Prostate gland (tissue), 2 donors: ENCODE measurements at regions not wholly inside any gene's neighbourhood (a gene's known extent, or its start where the extent isn't known, plus 50 kb on each side); places are given as distances from the start of the nearest gene placed in this dataset.

Source experiments
- DNase-seq: peaks from one replicate; pipeline ENCODE4 v3.0.0-alpha.2; 2019; ENCODE audit warnings: low spot score
- H3K27ac ChIP-seq, 2 donors: fragments of 200-600 bp; sonication (generic); 2 replicates each; pipeline ENCODE4 v1.5.1; 2017 to 2019
- H3K27me3 ChIP-seq: fragments of 200-600 bp; sonication (generic); replicated peaks from 2 replicates; pipeline ENCODE4 v1.5.1; 2019; ENCODE audit not compliant: insufficient read depth
- H3K36me3 ChIP-seq, 2 donors: fragments of 200-600 bp; sonication (generic); 1 replicate in 1 of 2; 2 replicates in 1 of 2; pipeline versions ENCODE4 v1.5.1 to v1.8.1; 2017 to 2019
- H3K4me1 ChIP-seq: fragments of 200-600 bp; sonication (generic); replicated peaks from 2 replicates; pipeline ENCODE4 v1.5.1; 2019
- H3K4me3 ChIP-seq, 2 donors: fragments of 200-600 bp; sonication (generic); 2 replicates each; pipeline ENCODE4 v1.5.1; 2017 to 2019
- H3K9me3 ChIP-seq: fragments of 200-600 bp; sonication (generic); 2 replicates; pipeline ENCODE4 v1.5.1; 2017
- POLR2A ChIP-seq: fragments of 450-650 bp; IDR thresholded peaks from one replicate; pipeline ENCODE4 v1.6.1; 2016; ENCODE audit warnings: antibody characterized with exemption, mild to moderate bottlenecking
- POLR2AphosphoS5 ChIP-seq: sonication (generic); formaldehyde crosslinking; IDR thresholded peaks from one replicate; pipeline ENCODE4 v1.6.1; 2017; ENCODE audit warnings: antibody characterized with exemption
- WGBS: methylation state at CpG from one replicate; pipeline ENCODE4 v1.1.5; 2018; 5-methylcytosine and 5-hydroxymethylcytosine counted together
- intact Hi-C: fragments of 100-400 bp; cut with DNase I; formaldehyde crosslinking; loops from one replicate; pipeline ENCODE4 v1.14.2; 2022
- TF ChIP-seq, protein P1 (sequence below), 4 experiments: fragments of 200-600 bp in 2 of 4; fragments of 450-650 bp in 2 of 4; sonication (generic) in 2 of 4; IDR thresholded peaks; 1 replicate in 3 of 4; 2 replicates in 1 of 4; pipeline ENCODE4 v1.5.1; 2016 to 2019; ENCODE audit warnings: antibody characterized with exemption in 4 of 4, mild to moderate bottlenecking in 2 of 4, moderate library complexity in 2 of 4

DNA sequence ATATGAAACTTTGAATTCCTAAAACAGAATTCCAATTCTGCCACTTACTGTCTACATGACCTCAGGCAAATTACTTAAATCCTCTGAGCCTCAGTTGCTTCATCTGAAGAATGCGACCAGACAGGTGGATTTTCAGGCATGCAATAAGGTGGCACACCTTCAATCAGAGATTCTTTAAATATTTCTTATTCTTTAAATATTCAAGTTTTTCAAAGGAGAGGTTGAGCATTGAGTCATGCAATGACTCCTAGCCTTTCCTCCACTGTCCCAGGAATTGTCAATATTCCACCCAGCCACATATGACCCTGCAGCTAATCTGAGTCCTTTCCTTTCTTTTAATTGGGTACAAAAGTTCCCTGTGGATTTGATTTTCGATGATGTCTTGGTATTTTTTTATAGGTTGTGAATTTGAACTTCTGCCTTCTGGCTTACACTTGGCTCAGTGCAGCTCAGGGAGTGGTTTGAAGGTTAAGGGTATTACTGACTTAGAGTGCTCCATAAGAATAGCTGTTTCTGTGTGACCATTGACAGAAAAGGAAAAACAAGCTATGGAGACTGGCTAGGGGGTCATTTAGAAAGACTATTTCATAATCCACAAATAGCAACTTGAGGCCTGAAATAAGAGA lies 52.2 kb upstream of the PRDX6 start:
- intact Hi-C loops: loop anchor here (5.0 to 10.0 kb wide), 3 partner anchors 290 to 678 kb away; partner anchors contain the start of gene KLHL20
- no peak for TF ChIP-seq POLR2AphosphoS5
- no peak for TF ChIP-seq POLR2A
- TF ChIP-seq, protein P1, sequence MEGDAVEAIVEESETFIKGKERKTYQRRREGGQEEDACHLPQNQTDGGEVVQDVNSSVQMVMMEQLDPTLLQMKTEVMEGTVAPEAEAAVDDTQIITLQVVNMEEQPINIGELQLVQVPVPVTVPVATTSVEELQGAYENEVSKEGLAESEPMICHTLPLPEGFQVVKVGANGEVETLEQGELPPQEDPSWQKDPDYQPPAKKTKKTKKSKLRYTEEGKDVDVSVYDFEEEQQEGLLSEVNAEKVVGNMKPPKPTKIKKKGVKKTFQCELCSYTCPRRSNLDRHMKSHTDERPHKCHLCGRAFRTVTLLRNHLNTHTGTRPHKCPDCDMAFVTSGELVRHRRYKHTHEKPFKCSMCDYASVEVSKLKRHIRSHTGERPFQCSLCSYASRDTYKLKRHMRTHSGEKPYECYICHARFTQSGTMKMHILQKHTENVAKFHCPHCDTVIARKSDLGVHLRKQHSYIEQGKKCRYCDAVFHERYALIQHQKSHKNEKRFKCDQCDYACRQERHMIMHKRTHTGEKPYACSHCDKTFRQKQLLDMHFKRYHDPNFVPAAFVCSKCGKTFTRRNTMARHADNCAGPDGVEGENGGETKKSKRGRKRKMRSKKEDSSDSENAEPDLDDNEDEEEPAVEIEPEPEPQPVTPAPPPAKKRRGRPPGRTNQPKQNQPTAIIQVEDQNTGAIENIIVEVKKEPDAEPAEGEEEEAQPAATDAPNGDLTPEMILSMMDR (IDR thresholded peaks at IDR 0.05): no peak
- H3K27me3 ChIP-seq: no peaks in the 10 kb centered on the region
- H3K27ac ChIP-seq: no peak overlapping the region
- H3K4me1 ChIP-seq: peaks cover 5% of the 10 kb centered on the region
- 60% methylated on average over 2 of the region's 2 CpGs for WGBS
- no peaks in the 10 kb centered on the region for H3K36me3 ChIP-seq
- H3K4me3 ChIP-seq: no peak overlapping the region
- no peaks in the 10 kb centered on the region for H3K9me3 ChIP-seq
- DNase-seq: no peak

DNA sequence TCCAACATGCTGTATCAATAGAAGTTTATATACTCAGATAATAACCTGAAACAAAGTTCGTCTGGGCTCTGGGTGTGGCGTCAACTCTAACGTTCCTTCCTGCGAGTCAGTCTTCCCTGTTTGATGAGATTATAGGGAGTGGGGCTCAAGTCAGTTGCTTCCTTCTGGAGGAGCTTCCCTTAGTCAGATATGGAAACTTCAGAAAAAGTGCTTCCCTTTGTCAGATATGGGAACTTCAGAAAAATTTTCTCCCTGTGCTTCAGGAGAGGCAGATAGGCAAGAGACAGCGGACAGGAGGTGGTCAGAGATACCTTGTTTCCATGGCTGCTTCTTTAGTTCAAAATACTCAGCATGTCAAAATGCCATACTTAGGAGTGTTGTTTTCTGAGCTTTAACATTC lies 51.1 kb upstream of the PRDX6 start:
- Histone ChIP-seq H3K27ac (no peak overlapping the region), H3K27me3 (no peaks in the 10 kb centered on the region), H3K4me1 (peaks cover 14% of the 10 kb centered on the region), H3K4me3 (no peak overlapping the region), H3K36me3 (no peaks in the 10 kb centered on the region), H3K9me3 (no peaks in the 10 kb centered on the region)
- DNase-seq: no peak
- WGBS: 71% methylated on average over 5 of the region's 5 CpGs
- intact Hi-C loops: loop anchor here (10.0 kb wide), 2 partner anchors 289 to 649 kb away; partner anchors contain the start of gene KLHL20
- no peak for TF ChIP-seq POLR2AphosphoS5
- no peak for TF ChIP-seq POLR2A
- TF ChIP-seq, protein P1 (IDR thresholded peaks at IDR 0.05): no peak

DNA sequence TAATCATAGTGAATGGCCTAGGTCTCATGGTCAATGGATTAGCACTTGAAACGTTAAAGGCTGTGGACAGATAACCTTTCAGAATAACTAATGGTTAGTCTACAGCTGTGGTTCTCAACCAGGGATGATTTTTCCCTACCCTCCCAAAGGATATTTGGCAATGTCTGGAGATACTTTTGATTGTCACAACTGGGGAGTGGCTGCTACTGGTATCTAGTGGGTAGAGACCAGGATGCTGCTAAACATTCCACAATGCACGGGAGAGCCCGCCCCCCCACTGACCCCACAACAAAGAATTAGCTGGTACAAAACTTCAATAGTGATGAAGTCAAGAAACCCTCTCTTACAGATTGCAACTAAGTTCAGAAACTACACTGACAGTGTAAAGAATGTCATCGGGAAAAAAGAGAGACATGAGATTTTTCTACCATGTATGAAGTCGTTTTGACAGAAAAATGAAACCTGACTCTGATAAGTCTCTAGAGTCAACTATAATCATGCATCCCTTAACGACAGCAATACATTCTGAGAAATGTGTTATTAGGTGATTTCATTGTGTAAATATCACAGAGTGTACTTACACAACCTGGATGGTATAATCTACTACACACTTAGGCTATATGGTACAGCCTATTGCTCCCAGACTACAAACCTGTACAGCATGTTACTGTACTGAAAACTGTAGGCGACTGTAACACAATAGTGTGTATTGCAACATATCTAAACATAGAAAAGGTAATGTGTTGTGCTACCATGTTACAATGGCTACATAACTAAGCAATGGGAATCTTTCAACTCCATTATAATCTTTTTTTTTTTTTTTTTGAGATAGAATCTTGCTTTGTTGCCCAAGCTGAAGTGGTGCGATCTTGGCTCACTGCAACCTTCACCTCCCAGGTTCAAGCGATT lies 49.7 kb upstream of the PRDX6 start:
- H3K9me3 ChIP-seq: no peaks in the 10 kb centered on the region
- no peak overlapping the region for H3K4me3 ChIP-seq
- intact Hi-C loops: loop anchor here (10.0 kb wide), 2 partner anchors 287 to 647 kb away; partner anchors contain the start of gene KLHL20
- no peaks in the 10 kb centered on the region for H3K27me3 ChIP-seq
- H3K36me3 ChIP-seq: no peaks in the 10 kb centered on the region
- DNase-seq: no peak
- TF ChIP-seq, protein P1 (IDR thresholded peaks at IDR 0.05): no peak
- peaks cover 14% of the 10 kb centered on the region for H3K4me1 ChIP-seq
- WGBS: 76% methylated on average over 9 of the region's 9 CpGs
- H3K27ac ChIP-seq: no peak overlapping the region
